Keratinocyte (primary cell): ENCODE measurements at regions not wholly inside any gene's neighbourhood (a gene's known extent, or its start where the extent isn't known, plus 50 kb on each side); places are given as distances from the start of the nearest gene placed in this dataset.

Experiments used
- DNase-seq: peaks from one replicate; pipeline ENCODE4 v3.0.0-alpha.2; 2011; ENCODE audit warnings: low read depth, missing footprints, low spot score
- FAIRE-seq: peaks from 2 replicates; lab custom pipeline; 2011; peaks lifted over from hg19 to GRCh38; lab: Jason Lieb, UNC
- H2AFZ ChIP-seq: 2 replicates; pipeline ENCODE4 v1.6.0; 2012; ENCODE audit warnings: low read length, control low read depth, inconsistent platforms; ENCODE audit not compliant: control insufficient read depth
- H3K27ac ChIP-seq: 2 replicates; pipeline ENCODE4 v1.5.1; 2011; ENCODE audit warnings: low read length; ENCODE audit not compliant: control insufficient read depth, insufficient read depth
- H3K27me3 ChIP-seq: 3 replicates; pipeline ENCODE4 v1.6.0; 2011; ENCODE audit warnings: low read length; ENCODE audit not compliant: control insufficient read depth, insufficient read depth; ENCODE audit errors: extremely low read depth
- H3K36me3 ChIP-seq, 2 experiments: 2 replicates in 1 of 2; 3 replicates in 1 of 2; pipeline ENCODE4 v1.5.1; 2011; ENCODE audit warnings: low read length in 2 of 2, mild to moderate bottlenecking in 1 of 2; ENCODE audit not compliant: control insufficient read depth in 2 of 2, insufficient read depth in 2 of 2; ENCODE audit errors: extremely low read depth in 1 of 2
- H3K4me1 ChIP-seq: 3 replicates; pipeline ENCODE4 v1.5.1; 2011; ENCODE audit warnings: low read length; ENCODE audit not compliant: control insufficient read depth, insufficient read depth; ENCODE audit errors: extremely low read depth
- H3K4me2 ChIP-seq: 3 replicates; pipeline ENCODE4 v1.6.0; 2011; ENCODE audit warnings: low read depth, low read length; ENCODE audit not compliant: control insufficient read depth, insufficient read depth; ENCODE audit errors: extremely low read depth
- H3K4me3 ChIP-seq, 3 experiments: fragments of 200-600 bp in 1 of 3; sonication (generic) in 1 of 3; 2 replicates in 2 of 3; 3 replicates in 1 of 3; pipeline ENCODE4 v1.5.1; 2011 to 2016; ENCODE audit warnings: low read length in 3 of 3, mild to moderate bottlenecking in 3 of 3, control low read depth in 2 of 3, inconsistent platforms in 1 of 3, low read depth in 1 of 3, mixed read lengths in 1 of 3, mixed run types in 1 of 3, moderate library complexity in 1 of 3; ENCODE audit not compliant: control insufficient read depth in 2 of 3, insufficient read depth in 2 of 3; ENCODE audit errors: extremely low read depth in 1 of 3
- H3K79me2 ChIP-seq: 2 replicates; pipeline ENCODE4 v1.6.0; 2012; ENCODE audit warnings: low read length; ENCODE audit not compliant: control insufficient read depth, insufficient read depth
- H3K9ac ChIP-seq: 3 replicates; pipeline ENCODE4 v1.6.0; 2011; ENCODE audit warnings: low read length; ENCODE audit not compliant: control insufficient read depth, insufficient read depth; ENCODE audit errors: extremely low read depth
- H3K9me1 ChIP-seq: 3 replicates; pipeline ENCODE4 v1.6.0; 2011; ENCODE audit warnings: low read length; ENCODE audit not compliant: control insufficient read depth, insufficient read depth; ENCODE audit errors: extremely low read depth
- H3K9me3 ChIP-seq: 2 replicates; pipeline ENCODE4 v1.5.1; 2012; ENCODE audit warnings: low read depth, low read length; ENCODE audit not compliant: control insufficient read depth
- H4K20me1 ChIP-seq: 3 replicates; pipeline ENCODE4 v1.6.0; 2011; ENCODE audit warnings: low read length; ENCODE audit not compliant: control insufficient read depth, insufficient read depth; ENCODE audit errors: extremely low read depth
- EZH2 ChIP-seq: IDR thresholded peaks from one replicate; pipeline ENCODE4 v1.6.1; 2012; ENCODE audit warnings: inconsistent platforms, mild to moderate bottlenecking, low read length, moderate library complexity
- dilution Hi-C: fragments of 300-500 bp; cut with MboI; formaldehyde crosslinking; loops from one replicate; pipeline ENCODE4 v1.7.0; 2020; ENCODE audit warnings: low sequenced_read_pairs; ENCODE audit not compliant: extremely low pct_ligation_motif_present
- TF ChIP-seq, protein P1 (sequence below), 3 experiments: IDR thresholded peaks in 1 of 3; conservative IDR thresholded peaks in 1 of 3; optimal IDR thresholded peaks in 1 of 3; 2 replicates in 2 of 3; 3 replicates in 1 of 3; pipeline versions ENCODE3 to v1.5.1; 2011; ENCODE audit warnings: low read length in 3 of 3, mild to moderate bottlenecking in 3 of 3, moderate library complexity in 2 of 3, control low read depth in 1 of 3, inconsistent platforms in 1 of 3; ENCODE audit not compliant: insufficient read depth in 2 of 3; ENCODE audit errors: extremely low read depth in 1 of 3

DNA sequence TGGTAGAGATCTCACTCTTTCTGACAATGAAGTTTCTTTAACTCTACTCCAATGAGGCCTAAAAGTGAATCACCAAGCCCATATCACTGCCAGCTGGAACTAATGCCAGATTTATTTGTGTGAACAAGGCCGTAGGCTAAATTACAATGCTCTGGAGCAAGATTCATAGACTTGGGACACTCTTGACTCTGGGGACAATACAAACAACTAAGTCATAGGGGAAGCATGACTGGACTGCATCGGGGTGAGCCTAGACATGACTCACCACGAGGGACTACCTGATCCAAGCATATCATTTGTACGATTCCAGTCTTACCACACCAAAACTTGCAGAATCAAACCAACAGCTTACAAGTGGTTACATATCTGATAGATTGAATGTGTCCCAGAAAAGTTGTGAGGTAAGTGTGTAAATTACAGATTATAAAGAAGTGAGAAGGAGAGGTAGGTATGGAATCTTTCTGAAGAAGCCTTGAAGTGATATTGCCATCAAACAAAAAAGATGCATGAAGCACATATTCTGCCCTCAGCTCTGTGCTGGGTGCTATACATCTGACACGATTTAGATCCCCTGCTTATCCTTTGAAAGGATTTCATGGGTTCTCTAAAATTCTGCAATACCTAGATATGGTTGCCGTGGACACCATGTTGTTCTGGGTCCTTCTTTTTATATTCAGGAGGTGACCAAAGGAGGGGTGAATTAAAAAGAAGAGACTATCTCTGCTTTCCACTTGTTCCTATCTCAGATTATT, 199.3 kb upstream of the PDE4D start:
- no peak for FAIRE-seq
- Histone ChIP-seq H4K20me1 (no peaks in the 10 kb centered on the region), H3K9me1 (no peaks in the 10 kb centered on the region), H3K9me3 (no peaks in the 10 kb centered on the region), H3K4me2 (no peak overlapping the region), H3K4me3 (no peak overlapping the region), H3K9ac (no peak overlapping the region), H2AFZ (no peak overlapping the region), H3K36me3 (no peaks in the 10 kb centered on the region), H3K4me1 (no peaks in the 10 kb centered on the region), H3K27me3 (no peaks in the 10 kb centered on the region), H3K79me2 (no peaks in the 10 kb centered on the region), H3K27ac (no peak overlapping the region)
- dilution Hi-C loops = no loop called here
- TF ChIP-seq, protein P1, sequence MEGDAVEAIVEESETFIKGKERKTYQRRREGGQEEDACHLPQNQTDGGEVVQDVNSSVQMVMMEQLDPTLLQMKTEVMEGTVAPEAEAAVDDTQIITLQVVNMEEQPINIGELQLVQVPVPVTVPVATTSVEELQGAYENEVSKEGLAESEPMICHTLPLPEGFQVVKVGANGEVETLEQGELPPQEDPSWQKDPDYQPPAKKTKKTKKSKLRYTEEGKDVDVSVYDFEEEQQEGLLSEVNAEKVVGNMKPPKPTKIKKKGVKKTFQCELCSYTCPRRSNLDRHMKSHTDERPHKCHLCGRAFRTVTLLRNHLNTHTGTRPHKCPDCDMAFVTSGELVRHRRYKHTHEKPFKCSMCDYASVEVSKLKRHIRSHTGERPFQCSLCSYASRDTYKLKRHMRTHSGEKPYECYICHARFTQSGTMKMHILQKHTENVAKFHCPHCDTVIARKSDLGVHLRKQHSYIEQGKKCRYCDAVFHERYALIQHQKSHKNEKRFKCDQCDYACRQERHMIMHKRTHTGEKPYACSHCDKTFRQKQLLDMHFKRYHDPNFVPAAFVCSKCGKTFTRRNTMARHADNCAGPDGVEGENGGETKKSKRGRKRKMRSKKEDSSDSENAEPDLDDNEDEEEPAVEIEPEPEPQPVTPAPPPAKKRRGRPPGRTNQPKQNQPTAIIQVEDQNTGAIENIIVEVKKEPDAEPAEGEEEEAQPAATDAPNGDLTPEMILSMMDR (optimal IDR thresholded peaks at IDR 0.05 in 1 of 3, IDR thresholded peaks at IDR 0.05 in 1 of 3, conservative IDR thresholded peaks at IDR 0.05 in 1 of 3; ENCODE audit: extremely low read depth in 1 of 3, insufficient read depth in 2 of 3, low read length in 3 of 3) = no peak
- no peak for TF ChIP-seq EZH2
- DNase-seq = no peak

DNA sequence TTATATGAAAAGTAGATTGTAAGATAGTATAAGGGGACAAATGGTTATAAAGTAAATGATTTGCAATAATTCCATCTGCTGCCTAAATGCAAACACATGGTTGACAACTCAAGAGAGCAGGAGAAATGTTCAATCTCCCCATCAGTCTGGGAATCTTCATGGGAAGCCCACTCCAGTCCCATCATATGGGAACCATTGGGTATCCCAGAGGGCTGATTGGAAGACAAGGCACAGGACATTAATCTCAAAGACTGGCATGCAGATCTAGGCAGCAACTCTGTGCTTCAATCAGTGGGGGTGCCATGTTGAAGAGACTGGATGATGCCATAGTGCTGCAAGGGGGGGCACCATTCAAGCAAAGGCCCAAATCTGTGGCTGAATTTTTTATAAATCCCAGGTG, 193.1 kb upstream of the PDE4D start:
- Histone ChIP-seq H2AFZ (no peak overlapping the region), H3K4me2 (no peak overlapping the region), H3K9me1 (no peaks in the 10 kb centered on the region), H3K27ac (no peak overlapping the region), H3K9me3 (no peaks in the 10 kb centered on the region), H3K9ac (no peak overlapping the region), H3K36me3 (no peaks in the 10 kb centered on the region), H3K79me2 (no peaks in the 10 kb centered on the region), H3K4me1 (no peaks in the 10 kb centered on the region), H4K20me1 (no peaks in the 10 kb centered on the region), H3K4me3 (no peak overlapping the region), H3K27me3 (no peaks in the 10 kb centered on the region)
- FAIRE-seq (no peak), DNase-seq (no peak)
- dilution Hi-C loops = no loop called here
- TF ChIP-seq, protein P1 (optimal IDR thresholded peaks at IDR 0.05 in 1 of 3, IDR thresholded peaks at IDR 0.05 in 1 of 3, conservative IDR thresholded peaks at IDR 0.05 in 1 of 3; ENCODE audit: extremely low read depth in 1 of 3, insufficient read depth in 2 of 3, low read length in 3 of 3) = no peak
- no peak for TF ChIP-seq EZH2
